ENCODE measurements at regions not wholly inside any gene's neighbourhood (a gene's known extent, or its start where the extent isn't known, plus 50 kb on each side); places are given as distances from the start of the nearest gene placed in this dataset.

DNA sequence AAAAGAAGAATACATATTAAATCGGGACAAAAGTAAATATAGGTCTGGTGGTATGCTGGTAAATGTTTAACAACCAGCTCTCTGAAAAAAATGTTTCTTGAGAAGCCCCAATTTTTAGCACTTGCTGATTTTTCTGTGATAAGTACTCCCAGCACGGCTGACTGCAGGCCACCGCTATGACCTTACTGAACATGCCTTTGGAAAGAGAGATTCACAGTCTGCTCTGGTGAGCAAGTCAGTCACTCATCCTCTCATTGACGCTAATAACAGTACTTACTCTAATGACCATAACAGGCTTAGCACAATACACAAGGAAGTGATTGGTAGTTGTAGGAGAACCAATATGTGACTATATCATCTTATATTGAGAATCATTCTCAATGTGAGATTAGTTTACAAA is 98.9 kb upstream of the BLTP1 start:
- ATAC-seq (no peak), DNase-seq (no peak)
- Histone ChIP-seq H3F3A (ENCODE audit: low read length, unreplicated experiment) (no peaks in the 10 kb centered on the region), H2AFZ (ENCODE audit: low read length) (no peak overlapping the region), H3K36me3 (ENCODE audit: low read depth, low read length) (no peaks in the 10 kb centered on the region), H3K9ac (ENCODE audit: low read length) (no peak overlapping the region), H3K27me3 (ENCODE audit: low read length) (0 out of 2 replicates have a peak, but pooled peaks cover 4% of the 10 kb centered on the region), H3K4me3 (ENCODE audit: low read length) (no peak overlapping the region), H3K4me2 (ENCODE audit: low read length) (no peak overlapping the region), H3K79me2 (ENCODE audit: low read length) (no peaks in the 10 kb centered on the region), H3K4me1 (ENCODE audit: insufficient read depth, low read length) (no peaks in the 10 kb centered on the region), H4K20me1 (ENCODE audit: low read length) (no peaks in the 10 kb centered on the region), H3K9me3 (ENCODE audit: low read length) (no peaks in the 10 kb centered on the region), H3K27ac (ENCODE audit: low read length) (no peak overlapping the region), H3K9me2 (replicated peaks; ENCODE audit: low read length) (no peaks in the 10 kb centered on the region)
- intact Hi-C loops (cut with micrococcal nuclease), result no loop called here
- ChIA-PET CTCF (no interaction called here), POLR2A (ENCODE audit: unreplicated experiment) (no interaction called here)
- BruUV-seq (replicated peaks), result no TSS peak
- no peak for TF ChIP-seq EZH2phosphoT487 (IDR thresholded peaks at IDR 0.05; ENCODE audit: borderline replicate concordance, low read length)

DNA sequence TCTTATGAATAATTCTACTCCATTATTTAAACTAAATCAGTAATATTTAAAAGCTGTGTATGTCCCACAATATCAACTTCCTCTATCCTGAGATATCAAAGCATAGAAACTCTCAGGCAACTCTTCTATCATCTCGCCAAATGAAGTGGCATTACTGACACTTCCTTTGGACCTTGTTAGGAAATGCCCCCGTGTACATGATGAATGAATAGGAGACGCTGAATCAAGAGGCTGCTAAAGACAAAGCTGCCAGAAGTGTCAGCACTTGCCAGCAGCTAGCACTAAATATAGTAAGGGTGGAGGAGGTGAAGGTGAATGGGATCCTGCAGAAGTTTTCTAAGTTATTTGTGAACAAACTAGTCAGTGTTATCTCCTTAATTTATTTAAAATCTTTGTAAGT is 99.5 kb upstream of the BLTP1 start:
- no peaks in the 10 kb centered on the region for H3K4me1 ChIP-seq (ENCODE audit: insufficient read depth, low read length)
- no peak overlapping the region for H3K9ac ChIP-seq (ENCODE audit: low read length)
- H3K9me2 ChIP-seq (replicated peaks; ENCODE audit: low read length), result no peaks in the 10 kb centered on the region
- H3K4me2 ChIP-seq (ENCODE audit: low read length), result no peak overlapping the region
- H3K4me3 ChIP-seq (ENCODE audit: low read length), result no peak overlapping the region
- H3K27ac ChIP-seq (ENCODE audit: low read length), result no peak overlapping the region
- H3K79me2 ChIP-seq (ENCODE audit: low read length), result no peaks in the 10 kb centered on the region
- H3F3A ChIP-seq (ENCODE audit: low read length, unreplicated experiment), result no peaks in the 10 kb centered on the region
- no TSS peak for BruUV-seq (replicated peaks)
- H4K20me1 ChIP-seq (ENCODE audit: low read length), result no peaks in the 10 kb centered on the region
- 0 out of 2 replicates have a peak, but pooled peaks cover 4% of the 10 kb centered on the region for H3K27me3 ChIP-seq (ENCODE audit: low read length)
- no peak for ATAC-seq
- H3K36me3 ChIP-seq (ENCODE audit: low read depth, low read length), result no peaks in the 10 kb centered on the region
- intact Hi-C loops (cut with micrococcal nuclease), result no loop called here
- no peak for DNase-seq
- TF ChIP-seq EZH2phosphoT487 (IDR thresholded peaks at IDR 0.05; ENCODE audit: borderline replicate concordance, low read length) (no peak), EZH2 (IDR thresholded peaks at IDR 0.05; ENCODE audit: low read length, unreplicated experiment) (no peak)
- TF ChIP-seq, protein P1, sequence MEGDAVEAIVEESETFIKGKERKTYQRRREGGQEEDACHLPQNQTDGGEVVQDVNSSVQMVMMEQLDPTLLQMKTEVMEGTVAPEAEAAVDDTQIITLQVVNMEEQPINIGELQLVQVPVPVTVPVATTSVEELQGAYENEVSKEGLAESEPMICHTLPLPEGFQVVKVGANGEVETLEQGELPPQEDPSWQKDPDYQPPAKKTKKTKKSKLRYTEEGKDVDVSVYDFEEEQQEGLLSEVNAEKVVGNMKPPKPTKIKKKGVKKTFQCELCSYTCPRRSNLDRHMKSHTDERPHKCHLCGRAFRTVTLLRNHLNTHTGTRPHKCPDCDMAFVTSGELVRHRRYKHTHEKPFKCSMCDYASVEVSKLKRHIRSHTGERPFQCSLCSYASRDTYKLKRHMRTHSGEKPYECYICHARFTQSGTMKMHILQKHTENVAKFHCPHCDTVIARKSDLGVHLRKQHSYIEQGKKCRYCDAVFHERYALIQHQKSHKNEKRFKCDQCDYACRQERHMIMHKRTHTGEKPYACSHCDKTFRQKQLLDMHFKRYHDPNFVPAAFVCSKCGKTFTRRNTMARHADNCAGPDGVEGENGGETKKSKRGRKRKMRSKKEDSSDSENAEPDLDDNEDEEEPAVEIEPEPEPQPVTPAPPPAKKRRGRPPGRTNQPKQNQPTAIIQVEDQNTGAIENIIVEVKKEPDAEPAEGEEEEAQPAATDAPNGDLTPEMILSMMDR (conservative IDR thresholded peaks at IDR 0.05; ENCODE audit: low read depth, low read length), result no peak
- CTCF ChIA-PET, result no interaction called here
- no peak overlapping the region for H2AFZ ChIP-seq (ENCODE audit: low read length)
- H3K9me3 ChIP-seq (ENCODE audit: low read length), result no peaks in the 10 kb centered on the region
- POLR2A ChIA-PET (ENCODE audit: unreplicated experiment), result no interaction called here

DNA sequence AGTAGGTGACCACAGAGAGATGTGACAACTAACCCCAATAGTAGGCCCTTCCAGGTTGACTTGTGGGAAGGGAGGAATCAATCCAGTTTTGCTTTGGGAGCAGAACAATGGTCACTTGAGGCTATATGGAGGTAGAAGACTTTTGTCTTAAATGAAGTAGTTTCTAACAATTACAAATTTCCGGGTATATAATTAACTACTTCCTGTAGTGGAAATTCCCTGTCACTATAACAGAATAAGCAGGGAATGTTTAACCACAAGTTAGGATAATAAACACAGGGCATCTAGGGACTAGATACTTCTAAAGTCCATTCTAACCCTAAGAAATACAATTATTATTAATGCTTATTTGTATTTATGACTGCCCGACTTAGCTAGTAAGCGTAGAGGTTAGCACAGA is 99.0 kb upstream of the TRPC3 start:
- no peaks in the 10 kb centered on the region for H4K20me1 ChIP-seq (ENCODE audit: low read length)
- no peak overlapping the region for H3K4me2 ChIP-seq (ENCODE audit: low read length)
- no peaks in the 10 kb centered on the region for H3K9me2 ChIP-seq (replicated peaks; ENCODE audit: low read length)
- peaks cover 2% of the 10 kb centered on the region for H3K4me1 ChIP-seq (ENCODE audit: insufficient read depth, low read length)
- H2AFZ ChIP-seq (ENCODE audit: low read length), result no peak overlapping the region
- TF ChIP-seq EZH2 (IDR thresholded peaks at IDR 0.05; ENCODE audit: low read length, unreplicated experiment) (no peak), EZH2phosphoT487 (IDR thresholded peaks at IDR 0.05; ENCODE audit: borderline replicate concordance, low read length) (no peak)
- TF ChIP-seq, protein P1 (conservative IDR thresholded peaks at IDR 0.05; ENCODE audit: low read depth, low read length), result no peak
- no peak overlapping the region for H3K9ac ChIP-seq (ENCODE audit: low read length)
- ATAC-seq, result no peak
- intact Hi-C loops (cut with micrococcal nuclease), result no loop called here
- H3F3A ChIP-seq (ENCODE audit: low read length, unreplicated experiment), result no peaks in the 10 kb centered on the region
- ChIA-PET CTCF (no interaction called here), POLR2A (ENCODE audit: unreplicated experiment) (no interaction called here)
- no peak overlapping the region for H3K4me3 ChIP-seq (ENCODE audit: low read length)
- no peaks in the 10 kb centered on the region for H3K9me3 ChIP-seq (ENCODE audit: low read length)
- no peaks in the 10 kb centered on the region for H3K79me2 ChIP-seq (ENCODE audit: low read length)
- 0 out of 2 replicates have a peak, but pooled peaks cover 4% of the 10 kb centered on the region for H3K27me3 ChIP-seq (ENCODE audit: low read length)
- H3K36me3 ChIP-seq (ENCODE audit: low read depth, low read length), result no peaks in the 10 kb centered on the region
- BruUV-seq (replicated peaks), result no TSS peak
- DNase-seq, result no peak
- H3K27ac ChIP-seq (ENCODE audit: low read length), result no peak overlapping the region

Measured in PC-3 (cell line).